ENCODE measurements at regions not wholly inside any gene's neighbourhood (a gene's known extent, or its start where the extent isn't known, plus 50 kb on each side); places are given as distances from the start of the nearest gene placed in this dataset.

DNA sequence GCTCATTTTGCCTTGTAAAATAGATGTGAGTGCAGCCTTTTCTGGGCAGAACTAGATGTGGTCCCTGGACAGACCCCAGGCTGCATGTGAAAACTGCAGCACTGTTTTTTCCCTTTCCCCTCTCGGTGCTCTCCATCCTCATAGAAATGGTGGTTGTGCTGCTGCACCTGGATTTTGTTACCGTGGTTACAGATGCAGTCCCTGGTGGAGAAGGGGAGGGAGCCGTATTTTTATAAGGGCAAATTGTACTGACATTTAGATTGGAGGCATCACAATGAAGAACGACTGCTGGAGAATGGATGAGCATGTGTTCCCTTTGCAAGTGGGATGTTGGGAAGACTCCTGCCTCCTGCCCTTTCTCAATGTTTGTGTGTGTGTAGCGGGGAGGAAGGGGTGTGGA, 469.9 kb downstream of the CCSER2 start:
- Histone ChIP-seq H3K9me3 (ENCODE audit: insufficient read depth, low read depth, low read length) (no peaks in the 10 kb centered on the region), H3K4me3 (ENCODE audit: low read length, poor library complexity, severe bottlenecking) (no peak overlapping the region), H3K36me3 (ENCODE audit: insufficient read depth, low read length) (no peaks in the 10 kb centered on the region), H3F3A (ENCODE audit: low read depth) (no peaks in the 10 kb centered on the region), H3K27me3 (ENCODE audit: insufficient read depth, low read length, poor library complexity, severe bottlenecking) (no peaks in the 10 kb centered on the region), H3K9me2 (replicated peaks; ENCODE audit: low read depth, low read length) (no peaks in the 10 kb centered on the region), H2AFZ (ENCODE audit: low read length) (no peak overlapping the region), H4K20me1 (ENCODE audit: insufficient read depth, low read length, poor library complexity, severe bottlenecking) (no peaks in the 10 kb centered on the region), H3K4me1 (ENCODE audit: insufficient read depth, low read length, poor library complexity, severe bottlenecking) (no peaks in the 10 kb centered on the region), H3K79me2 (ENCODE audit: insufficient read depth, low read length) (no peaks in the 10 kb centered on the region), H3K4me2 (ENCODE audit: low read depth, low read length, poor library complexity, severe bottlenecking) (no peak overlapping the region), H3K9ac (ENCODE audit: low read depth, low read length, poor library complexity, severe bottlenecking) (no peak overlapping the region)
- no peak for TF ChIP-seq EZH2phosphoT487 (IDR thresholded peaks at IDR 0.05; ENCODE audit: borderline replicate concordance)

DNA sequence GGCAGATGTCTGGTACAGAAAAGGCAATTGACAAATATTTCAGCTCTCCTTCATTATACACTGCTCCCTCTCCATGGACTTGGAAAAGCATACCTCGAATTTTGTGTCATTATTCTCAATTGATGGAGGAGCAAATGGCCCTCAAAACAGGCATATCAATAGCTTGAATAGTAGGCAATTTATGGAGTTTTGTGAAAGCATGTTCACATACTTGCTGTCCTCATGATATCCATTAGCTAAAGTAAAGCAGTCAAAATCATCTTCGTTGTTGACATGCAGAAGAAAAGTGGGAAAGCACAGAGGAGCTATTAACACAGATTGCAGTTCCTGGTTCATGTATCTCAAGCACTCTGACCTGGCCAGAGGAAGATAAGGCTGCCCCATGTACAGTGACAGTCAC, 472.8 kb downstream of the CCSER2 start:
- H3K9me3 ChIP-seq (ENCODE audit: insufficient read depth, low read depth, low read length), result no peaks in the 10 kb centered on the region
- H3K4me2 ChIP-seq (ENCODE audit: low read depth, low read length, poor library complexity, severe bottlenecking), result no peak overlapping the region
- no peak overlapping the region for H3K9ac ChIP-seq (ENCODE audit: low read depth, low read length, poor library complexity, severe bottlenecking)
- H3F3A ChIP-seq (ENCODE audit: low read depth), result no peaks in the 10 kb centered on the region
- no peaks in the 10 kb centered on the region for H4K20me1 ChIP-seq (ENCODE audit: insufficient read depth, low read length, poor library complexity, severe bottlenecking)
- H3K4me1 ChIP-seq (ENCODE audit: insufficient read depth, low read length, poor library complexity, severe bottlenecking), result no peaks in the 10 kb centered on the region
- no peaks in the 10 kb centered on the region for H3K27me3 ChIP-seq (ENCODE audit: insufficient read depth, low read length, poor library complexity, severe bottlenecking)
- H2AFZ ChIP-seq (ENCODE audit: low read length), result no peak overlapping the region
- TF ChIP-seq, protein P1, sequence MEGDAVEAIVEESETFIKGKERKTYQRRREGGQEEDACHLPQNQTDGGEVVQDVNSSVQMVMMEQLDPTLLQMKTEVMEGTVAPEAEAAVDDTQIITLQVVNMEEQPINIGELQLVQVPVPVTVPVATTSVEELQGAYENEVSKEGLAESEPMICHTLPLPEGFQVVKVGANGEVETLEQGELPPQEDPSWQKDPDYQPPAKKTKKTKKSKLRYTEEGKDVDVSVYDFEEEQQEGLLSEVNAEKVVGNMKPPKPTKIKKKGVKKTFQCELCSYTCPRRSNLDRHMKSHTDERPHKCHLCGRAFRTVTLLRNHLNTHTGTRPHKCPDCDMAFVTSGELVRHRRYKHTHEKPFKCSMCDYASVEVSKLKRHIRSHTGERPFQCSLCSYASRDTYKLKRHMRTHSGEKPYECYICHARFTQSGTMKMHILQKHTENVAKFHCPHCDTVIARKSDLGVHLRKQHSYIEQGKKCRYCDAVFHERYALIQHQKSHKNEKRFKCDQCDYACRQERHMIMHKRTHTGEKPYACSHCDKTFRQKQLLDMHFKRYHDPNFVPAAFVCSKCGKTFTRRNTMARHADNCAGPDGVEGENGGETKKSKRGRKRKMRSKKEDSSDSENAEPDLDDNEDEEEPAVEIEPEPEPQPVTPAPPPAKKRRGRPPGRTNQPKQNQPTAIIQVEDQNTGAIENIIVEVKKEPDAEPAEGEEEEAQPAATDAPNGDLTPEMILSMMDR (conservative IDR thresholded peaks at IDR 0.05; ENCODE audit: low read length), result no peak
- no peak for TF ChIP-seq EZH2phosphoT487 (IDR thresholded peaks at IDR 0.05; ENCODE audit: borderline replicate concordance)
- H3K36me3 ChIP-seq (ENCODE audit: insufficient read depth, low read length), result no peaks in the 10 kb centered on the region
- H3K4me3 ChIP-seq (ENCODE audit: low read length, poor library complexity, severe bottlenecking), result no peak overlapping the region
- H3K9me2 ChIP-seq (replicated peaks; ENCODE audit: low read depth, low read length), result no peaks in the 10 kb centered on the region
- H3K79me2 ChIP-seq (ENCODE audit: insufficient read depth, low read length), result no peaks in the 10 kb centered on the region

DNA sequence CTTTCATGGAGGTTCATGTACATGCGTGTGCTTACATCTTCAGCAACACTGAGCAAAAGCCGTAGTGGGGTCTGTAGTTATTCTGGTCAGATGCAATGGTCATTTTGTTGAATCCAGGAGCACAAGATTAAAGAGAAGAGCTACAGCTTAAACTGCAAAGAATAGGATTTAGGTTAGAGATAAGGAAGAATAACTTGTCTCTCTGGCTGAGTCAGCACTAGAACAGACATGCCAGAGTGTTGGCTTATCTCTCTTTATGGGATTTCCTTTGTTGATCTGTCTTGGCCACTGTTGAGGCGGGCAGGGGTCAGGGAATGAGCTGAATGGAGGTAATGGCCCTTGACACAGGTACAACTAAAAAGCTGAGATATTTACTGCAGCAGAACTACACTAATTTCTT, 473.5 kb downstream of the CCSER2 start:
- TF ChIP-seq, protein P1 (conservative IDR thresholded peaks at IDR 0.05; ENCODE audit: low read length), result no peak
- TF ChIP-seq EZH2phosphoT487 (IDR thresholded peaks at IDR 0.05; ENCODE audit: borderline replicate concordance), result no peak
- H3K4me3 ChIP-seq (ENCODE audit: low read length, poor library complexity, severe bottlenecking), result no peak overlapping the region
- H3K4me2 ChIP-seq (ENCODE audit: low read depth, low read length, poor library complexity, severe bottlenecking), result no peak overlapping the region
- no peaks in the 10 kb centered on the region for H3K36me3 ChIP-seq (ENCODE audit: insufficient read depth, low read length)
- no peaks in the 10 kb centered on the region for H3K9me3 ChIP-seq (ENCODE audit: insufficient read depth, low read depth, low read length)
- no peaks in the 10 kb centered on the region for H3K79me2 ChIP-seq (ENCODE audit: insufficient read depth, low read length)
- no peaks in the 10 kb centered on the region for H3K4me1 ChIP-seq (ENCODE audit: insufficient read depth, low read length, poor library complexity, severe bottlenecking)
- H3K27me3 ChIP-seq (ENCODE audit: insufficient read depth, low read length, poor library complexity, severe bottlenecking), result no peaks in the 10 kb centered on the region
- no peak overlapping the region for H3K9ac ChIP-seq (ENCODE audit: low read depth, low read length, poor library complexity, severe bottlenecking)
- no peaks in the 10 kb centered on the region for H3K9me2 ChIP-seq (replicated peaks; ENCODE audit: low read depth, low read length)
- no peaks in the 10 kb centered on the region for H3F3A ChIP-seq (ENCODE audit: low read depth)
- no peaks in the 10 kb centered on the region for H4K20me1 ChIP-seq (ENCODE audit: insufficient read depth, low read length, poor library complexity, severe bottlenecking)
- no peak overlapping the region for H2AFZ ChIP-seq (ENCODE audit: low read length)

DNA sequence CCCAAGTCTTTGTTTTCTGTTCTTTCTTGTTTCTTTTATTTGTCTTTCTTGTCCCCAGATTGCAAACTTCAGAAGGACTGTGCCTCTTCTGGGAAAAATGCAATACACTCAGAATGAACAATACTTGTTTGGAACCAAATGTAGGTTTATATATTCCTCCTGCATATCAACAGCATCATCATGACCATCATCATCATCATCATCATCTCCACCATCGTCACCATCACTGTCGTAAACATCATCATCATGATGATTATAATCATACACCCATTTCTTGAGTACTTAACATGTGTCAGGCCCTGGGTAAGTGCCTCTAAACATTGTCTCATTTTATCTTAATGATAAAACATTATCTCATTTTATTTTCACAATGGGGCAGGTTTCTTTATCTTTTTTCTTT, 476.8 kb downstream of the CCSER2 start:
- Histone ChIP-seq H3K4me3 (ENCODE audit: low read length, poor library complexity, severe bottlenecking) (no peak overlapping the region), H3K9me3 (ENCODE audit: insufficient read depth, low read depth, low read length) (no peaks in the 10 kb centered on the region), H3K79me2 (ENCODE audit: insufficient read depth, low read length) (no peaks in the 10 kb centered on the region), H3K9ac (ENCODE audit: low read depth, low read length, poor library complexity, severe bottlenecking) (no peak overlapping the region), H3K4me2 (ENCODE audit: low read depth, low read length, poor library complexity, severe bottlenecking) (no peak overlapping the region), H4K20me1 (ENCODE audit: insufficient read depth, low read length, poor library complexity, severe bottlenecking) (no peaks in the 10 kb centered on the region), H3K9me2 (replicated peaks; ENCODE audit: low read depth, low read length) (no peaks in the 10 kb centered on the region), H2AFZ (ENCODE audit: low read length) (no peak overlapping the region), H3K36me3 (ENCODE audit: insufficient read depth, low read length) (no peaks in the 10 kb centered on the region), H3F3A (ENCODE audit: low read depth) (no peaks in the 10 kb centered on the region), H3K27me3 (ENCODE audit: insufficient read depth, low read length, poor library complexity, severe bottlenecking) (no peaks in the 10 kb centered on the region), H3K4me1 (ENCODE audit: insufficient read depth, low read length, poor library complexity, severe bottlenecking) (no peaks in the 10 kb centered on the region)
- TF ChIP-seq, protein P1 (conservative IDR thresholded peaks at IDR 0.05; ENCODE audit: low read length), result no peak
- TF ChIP-seq EZH2phosphoT487 (IDR thresholded peaks at IDR 0.05; ENCODE audit: borderline replicate concordance), result no peak

Data from Loucy (cell line).